Lung microvascular endothelial cell (primary cell): ENCODE measurements at regions not wholly inside any gene's neighbourhood (a gene's known extent, or its start where the extent isn't known, plus 50 kb on each side); places are given as distances from the start of the nearest gene placed in this dataset.
A peak's percentile ranks its signal among the peaks of the same experiment; 100 is the strongest.
"Not testable (repeated sequence)": the region's sequence is repeated elsewhere in the genome, so short reads cannot be mapped to it uniquely, and the experiment has no call there.

Experiments
- DNase-seq, 2 donors: peaks; one replicate each; pipeline versions ENCODE4 v3.0.0 to v3.0.0-alpha.2; 2010; ENCODE audit warnings: low read depth in 2 of 2

DNA sequence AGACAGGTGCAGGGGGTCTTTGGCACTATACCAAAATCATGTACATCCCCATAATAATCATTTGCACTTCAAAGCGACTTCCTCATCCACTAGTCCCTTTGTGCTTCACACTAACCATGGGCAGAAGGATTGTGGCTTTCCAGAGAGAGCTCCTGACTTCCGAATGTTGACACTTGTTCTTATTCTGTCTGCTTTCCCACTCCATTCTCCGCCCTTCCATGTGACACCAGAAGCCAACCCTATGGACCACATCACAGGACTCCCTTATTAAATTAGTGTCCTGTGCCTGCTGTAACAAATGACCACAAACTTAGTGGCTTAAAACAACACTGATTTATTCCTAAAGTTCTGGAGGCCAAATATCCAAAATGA is 91.6 kb downstream of the CMC2 start:
- DNase-seq, result no peak

DNA sequence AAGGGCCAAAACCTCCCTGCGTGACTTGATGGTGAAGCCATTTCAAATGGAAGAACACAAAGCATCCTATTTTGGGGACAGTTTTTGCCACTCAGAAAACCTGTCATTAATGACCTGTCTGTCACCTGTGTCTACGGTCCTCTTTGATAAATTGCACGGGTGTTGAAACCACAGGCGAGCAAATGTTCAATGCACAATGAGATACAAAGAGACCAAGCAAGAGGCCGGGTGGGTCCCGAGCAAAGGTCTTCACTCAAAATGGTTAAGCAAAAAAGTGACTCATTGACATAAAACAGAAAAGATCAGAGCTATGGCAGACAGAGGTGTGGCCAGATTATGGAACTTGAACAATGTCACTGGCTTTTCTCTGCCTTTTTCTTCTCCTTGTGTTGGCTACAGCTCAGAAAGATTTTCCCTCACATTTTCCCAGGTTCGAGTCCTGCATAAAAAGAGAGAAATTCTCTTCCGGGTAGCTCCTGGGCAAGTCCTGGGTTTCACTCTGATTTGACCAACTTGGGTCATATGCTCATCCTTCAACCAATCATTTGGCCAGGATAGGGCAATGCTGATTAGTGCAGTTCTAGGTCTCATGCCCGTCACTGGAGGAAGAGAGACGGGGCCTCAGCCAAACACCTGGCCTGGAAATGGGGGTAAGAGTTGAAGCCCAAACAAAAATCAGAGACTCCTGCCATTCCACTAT is 92.2 kb downstream of the CMC2 start:
- DNase-seq, result no peak

DNA sequence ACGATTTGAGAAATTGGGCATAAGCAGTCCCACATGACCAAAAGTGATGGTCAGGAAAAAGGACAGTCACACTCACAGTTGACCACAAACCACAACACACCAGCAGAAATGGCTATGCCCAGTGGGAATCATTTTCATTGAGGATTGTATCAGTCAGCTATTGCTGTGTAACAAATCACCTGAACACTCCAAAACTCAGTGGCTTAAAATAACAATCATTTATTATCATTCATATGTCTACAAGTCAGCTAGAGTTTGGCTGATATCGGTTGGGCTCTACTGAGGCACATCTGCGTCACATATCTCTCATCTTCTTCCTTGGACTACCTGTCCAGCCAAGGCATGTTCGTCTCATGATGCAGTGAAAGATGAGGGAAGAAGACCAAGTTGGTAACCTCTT is 93.3 kb downstream of the CMC2 start:
- DNase-seq, result no peak

DNA sequence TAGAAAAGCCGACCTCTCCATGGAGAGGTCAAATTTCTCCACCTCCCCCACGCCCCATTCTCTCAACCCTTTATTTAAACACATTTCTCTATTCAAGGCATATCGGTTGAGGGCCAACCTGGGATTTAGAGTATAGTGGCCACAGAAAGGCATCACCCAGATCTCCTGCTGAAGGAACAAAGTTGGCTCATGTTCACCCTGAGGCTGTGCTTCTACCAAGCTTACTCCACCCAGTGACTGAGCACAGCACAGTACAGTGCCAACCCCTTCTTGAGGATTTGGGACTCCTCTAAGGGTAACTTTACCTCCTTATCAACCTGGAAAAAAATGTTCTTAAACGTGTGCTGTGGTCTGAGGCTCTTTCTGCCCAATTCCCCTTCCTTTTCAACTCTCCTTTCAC is 94.0 kb downstream of the CMC2 start:
- no peak for DNase-seq

DNA sequence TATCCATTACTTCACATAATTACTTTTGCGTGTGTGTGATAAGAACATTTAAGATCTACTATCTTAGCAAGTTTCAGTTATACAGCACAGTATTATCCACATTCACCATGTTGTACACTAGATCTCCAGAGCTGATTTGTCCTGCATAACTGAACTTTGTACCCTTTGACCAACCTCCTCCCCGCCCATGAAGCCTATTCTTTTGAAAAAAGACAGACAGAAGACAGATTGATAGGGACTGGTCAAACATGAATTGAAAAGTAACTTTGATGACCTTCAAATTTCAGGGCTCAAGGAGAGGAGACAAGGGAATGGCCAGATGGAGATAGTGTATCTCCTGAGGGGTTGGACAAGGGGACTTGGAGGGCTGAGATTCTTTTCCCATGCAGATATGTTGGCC is 96.3 kb downstream of the CMC2 start:
- DNase-seq, result no peak

DNA sequence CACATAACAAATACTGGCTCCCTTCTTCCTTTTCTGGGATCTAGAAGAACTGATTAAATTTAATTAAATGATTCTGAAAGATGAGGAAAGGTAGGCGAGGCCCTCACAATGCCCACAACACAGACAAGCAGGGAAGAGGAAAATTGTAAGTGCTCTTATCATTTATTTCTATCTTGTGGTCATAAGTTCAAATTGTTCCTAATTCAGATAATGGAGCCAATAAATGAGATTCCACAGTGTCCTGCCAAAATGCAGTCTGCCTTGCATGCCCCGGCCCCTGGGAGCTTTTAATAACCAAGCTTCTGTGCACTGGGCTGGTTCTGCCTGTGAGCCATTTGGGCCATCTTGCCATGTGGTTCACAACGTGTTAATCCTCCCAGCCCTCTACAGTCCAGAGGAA is 97.0 kb downstream of the CMC2 start:
- no peak for DNase-seq

DNA sequence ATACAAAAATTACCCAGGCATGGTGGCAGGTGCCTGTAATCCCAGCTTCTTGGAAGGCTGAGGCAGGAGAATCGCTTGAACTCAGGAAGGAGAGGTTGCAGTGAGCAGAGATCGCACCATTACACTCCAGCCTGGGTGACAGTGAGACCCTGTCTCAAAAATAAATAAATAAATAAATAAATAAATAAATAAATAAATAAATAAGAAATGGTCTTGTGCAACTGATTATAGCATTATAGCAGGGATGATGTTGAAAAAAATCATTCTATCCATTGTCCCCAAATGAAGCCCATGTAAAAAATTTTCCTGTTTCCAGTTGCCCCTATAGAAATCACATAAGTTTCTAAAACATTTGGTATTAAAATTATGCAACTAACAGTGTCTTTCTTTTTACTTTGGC is 100.5 kb downstream of the CMC2 start:
- DNase-seq, result not testable (repeated sequence)

DNA sequence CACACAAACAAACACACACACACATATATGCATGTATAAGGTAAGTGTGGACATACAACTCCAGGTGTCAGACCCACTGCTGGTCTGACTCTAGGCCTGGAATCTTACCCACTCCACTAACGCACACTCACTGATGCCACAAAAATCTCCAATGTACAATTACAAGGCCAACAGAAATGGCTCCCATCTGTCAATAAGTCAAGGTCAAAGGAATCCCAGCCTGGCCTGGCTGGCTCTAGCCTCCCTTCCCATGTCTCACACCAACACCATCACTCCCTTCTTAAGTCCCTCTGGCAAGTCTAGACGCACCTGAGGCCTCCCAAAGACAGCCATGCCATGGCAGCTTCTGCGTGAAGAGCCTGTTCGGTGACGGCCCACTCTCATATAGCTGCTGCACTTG is 99.2 kb upstream of the CDYL2 start:
- no peak for DNase-seq

DNA sequence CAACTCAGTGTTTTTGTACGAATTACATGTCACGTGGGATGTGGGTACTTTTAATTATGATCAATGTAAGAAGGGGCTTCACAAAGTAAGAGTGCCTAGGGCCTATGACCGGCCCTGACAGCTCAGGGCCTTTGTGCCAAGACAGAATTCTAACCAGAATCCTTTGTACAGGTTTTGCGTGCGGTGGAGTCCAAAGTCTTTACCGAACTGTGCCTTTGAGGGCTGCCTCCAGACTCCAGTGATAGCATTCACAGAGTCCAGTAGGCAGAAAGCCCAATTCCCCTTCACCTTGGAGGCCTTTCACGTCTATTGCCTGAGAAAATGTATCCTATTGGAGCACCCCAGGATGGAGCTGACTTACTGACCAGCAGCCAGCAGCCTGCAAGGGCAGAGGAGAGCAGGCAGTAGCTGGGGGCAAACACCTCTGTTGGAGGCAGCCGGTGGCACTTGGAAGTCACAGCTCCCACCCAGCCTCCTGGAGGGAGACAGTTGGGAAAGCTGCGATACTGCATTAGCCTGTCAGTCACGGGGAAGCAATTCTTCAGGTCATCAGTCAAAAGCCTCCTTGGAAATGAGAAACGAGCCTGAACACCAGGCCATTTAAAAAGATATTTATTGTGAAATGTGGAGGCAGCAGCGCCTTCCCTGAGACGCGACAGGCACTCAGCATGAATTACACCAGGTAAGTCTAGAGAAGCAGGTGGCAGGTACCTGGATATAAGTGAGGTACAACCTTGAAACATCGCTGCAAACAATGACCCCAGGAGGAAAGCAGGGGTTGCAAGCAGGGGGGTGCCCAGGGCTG is 98.1 kb upstream of the CDYL2 start:
- no peak for DNase-seq

DNA sequence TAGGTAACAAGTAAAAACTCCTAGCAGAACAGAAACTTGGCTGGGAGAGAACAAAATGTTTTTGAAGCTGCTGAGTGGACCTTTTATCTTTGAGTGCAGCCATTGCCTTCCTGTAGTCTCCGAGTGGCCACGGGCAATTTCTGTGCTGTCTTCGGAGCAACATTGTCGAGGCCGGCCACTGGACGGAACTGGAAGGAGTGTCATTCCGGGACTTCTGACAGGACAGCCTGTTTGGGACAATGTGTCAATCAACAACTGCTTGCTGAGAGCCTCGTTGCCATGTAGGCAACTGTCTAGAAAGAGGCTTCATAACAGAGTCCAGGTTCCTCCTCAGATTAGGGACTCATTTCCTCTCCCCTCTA is 96.2 kb upstream of the CDYL2 start:
- no peak for DNase-seq

DNA sequence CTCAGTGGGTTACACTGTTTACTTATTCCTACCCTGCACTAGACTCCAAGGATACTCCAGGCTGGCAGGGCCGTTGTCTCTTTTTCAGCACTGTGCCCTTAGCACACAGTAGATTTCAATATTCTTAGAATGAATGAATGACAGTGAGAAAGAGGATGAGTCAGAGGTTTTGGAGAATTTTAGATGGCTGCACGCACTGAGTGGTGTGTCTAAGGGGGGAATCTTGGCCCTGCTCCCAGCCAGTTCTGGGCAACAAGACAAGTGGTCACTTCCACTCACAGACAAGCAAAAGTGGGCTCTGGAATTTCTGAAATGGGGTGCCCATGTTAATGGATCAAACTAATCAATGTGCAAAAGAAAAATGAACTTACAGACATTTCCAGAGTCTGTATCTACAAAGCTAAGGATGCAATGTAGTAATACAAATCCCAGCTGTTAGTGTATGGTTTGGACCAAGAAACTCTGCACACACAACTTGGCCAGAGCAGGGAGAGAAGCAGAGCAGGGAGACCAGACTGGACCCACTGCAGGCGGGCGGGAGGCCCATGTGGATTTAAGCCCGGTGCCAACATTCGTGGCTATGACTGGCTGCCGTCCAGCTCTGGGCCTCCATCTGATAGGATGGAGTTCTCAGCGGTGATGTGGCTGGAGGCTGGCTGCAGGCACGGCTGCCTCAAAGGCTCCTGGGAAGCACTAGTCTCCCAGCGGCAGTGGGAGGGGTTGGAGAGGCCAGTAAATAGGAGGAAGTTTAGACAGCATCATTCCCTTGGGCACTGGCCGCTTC is 95.6 kb upstream of the CDYL2 start:
- DNase-seq, result peak; percentile 45 to 93

DNA sequence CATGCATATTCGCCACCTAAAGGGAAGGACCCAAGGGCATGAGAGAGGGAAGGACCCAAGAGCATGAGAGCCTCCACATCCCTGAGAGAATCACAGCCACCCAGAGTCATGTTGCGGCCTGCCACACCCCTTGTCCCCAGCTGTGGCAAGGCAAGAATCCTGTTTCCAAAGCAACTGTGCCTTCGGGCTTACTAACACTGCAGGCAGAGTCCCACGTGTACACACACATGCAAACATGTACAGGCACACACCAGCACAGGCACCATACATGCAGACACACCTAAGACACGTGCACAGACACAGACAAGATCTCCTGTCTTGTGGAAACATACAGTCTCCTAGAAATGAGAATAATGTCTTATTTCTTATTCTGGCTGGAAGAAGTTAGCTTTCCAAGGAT is 92.4 kb upstream of the CDYL2 start:
- DNase-seq, result no peak

DNA sequence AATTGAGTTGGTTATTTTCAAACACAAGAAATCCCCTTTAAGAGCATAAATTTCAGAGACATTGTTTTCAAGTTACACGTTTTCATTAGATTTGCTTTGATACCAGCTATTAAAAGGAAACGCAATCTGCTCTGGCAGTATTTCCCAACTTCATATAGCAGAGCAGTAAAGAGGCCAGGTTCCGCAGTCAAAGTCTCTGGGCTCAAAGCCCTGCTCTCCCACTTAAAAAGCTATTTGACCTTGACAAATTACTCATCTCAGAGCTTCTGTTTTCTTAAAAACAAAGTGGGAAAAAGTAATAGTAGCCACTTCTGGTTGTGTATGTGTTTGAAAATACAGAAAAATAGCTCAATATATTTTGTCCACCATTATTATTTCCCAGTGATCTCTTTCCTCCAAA is 89.7 kb upstream of the CDYL2 start:
- no peak for DNase-seq

DNA sequence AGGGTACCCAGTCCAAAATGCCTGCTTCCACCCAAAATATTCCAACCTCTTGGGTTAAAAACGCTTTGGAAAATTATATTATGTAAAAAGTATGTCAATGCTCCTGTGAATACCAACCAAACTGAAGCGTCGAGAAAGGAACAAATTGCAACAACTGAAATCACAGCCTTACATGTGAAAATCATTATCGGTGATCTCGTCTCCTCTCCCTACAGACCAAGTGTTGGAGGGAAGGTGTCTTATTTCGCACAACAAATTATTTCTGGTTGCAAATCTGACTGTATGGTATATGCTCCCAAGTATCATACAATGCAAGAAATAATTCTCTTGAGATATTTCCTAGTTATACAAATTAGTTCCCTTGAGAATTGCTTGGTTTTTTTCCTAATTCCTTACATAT is 89.3 kb upstream of the CDYL2 start:
- DNase-seq, result no peak

DNA sequence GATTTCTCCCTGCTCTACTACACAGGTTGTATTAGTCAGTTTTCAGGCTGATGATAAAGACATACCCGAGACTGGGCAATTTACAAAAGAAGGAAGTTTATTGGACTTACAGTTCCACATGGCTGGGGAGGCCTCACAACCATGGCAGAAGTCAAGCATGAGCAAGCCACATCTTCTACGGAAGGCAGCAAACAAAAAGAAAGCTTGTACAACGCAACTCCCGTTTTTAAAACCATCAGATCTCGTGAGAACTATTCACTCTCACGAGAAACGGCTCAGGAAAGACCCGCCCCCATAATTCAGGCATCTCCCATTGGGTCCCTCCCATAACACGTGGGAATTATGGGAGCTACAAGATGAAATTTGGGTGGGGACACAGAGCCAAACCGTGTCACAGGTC is 88.0 kb upstream of the CDYL2 start:
- not testable (repeated sequence) for DNase-seq

DNA sequence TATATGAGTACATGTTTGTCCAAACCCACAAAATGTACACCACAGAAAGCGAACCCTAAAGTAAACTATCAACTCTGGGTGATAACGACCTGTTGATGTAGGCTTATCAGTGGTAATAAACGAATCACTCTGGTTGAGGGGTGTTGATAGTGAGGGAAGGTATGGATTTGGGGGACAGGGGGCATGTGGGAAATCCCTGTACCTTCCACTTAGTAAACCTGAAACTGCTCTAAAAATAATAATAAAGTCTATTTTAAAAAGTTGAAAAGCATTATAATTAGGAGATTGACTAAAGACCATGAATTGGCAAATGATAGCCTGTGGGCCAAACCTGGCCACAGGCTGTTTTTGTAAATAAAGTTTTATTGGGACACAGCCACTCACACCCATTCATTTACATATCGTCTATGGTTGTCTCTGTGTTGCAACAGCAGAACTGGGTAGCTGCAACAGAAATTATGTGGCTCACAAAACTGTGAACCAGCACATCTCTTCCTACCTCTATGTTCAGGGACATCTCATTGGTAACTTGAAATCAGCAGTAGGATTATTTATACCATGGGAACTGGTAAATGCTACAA is 85.5 kb upstream of the CDYL2 start:
- no peak for DNase-seq

DNA sequence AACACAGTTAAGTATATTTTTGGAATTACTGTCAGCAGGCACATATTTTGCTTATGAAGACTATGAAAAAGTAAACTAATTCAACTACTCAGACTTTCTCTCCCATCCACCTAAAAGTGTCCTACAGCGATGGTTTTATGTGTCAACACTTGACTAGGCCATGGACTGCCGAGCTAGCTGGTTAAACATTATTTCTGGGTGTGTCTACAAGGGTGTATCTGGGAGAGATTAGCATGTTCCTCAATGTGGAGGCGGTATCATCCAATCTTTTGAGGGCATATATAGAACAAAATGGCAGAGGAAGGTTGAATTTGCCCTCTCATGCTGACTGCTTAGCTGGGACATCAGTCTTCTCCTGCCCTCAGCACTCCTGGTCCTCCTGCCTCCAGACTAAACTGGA is 82.7 kb upstream of the CDYL2 start:
- DNase-seq, result no peak

DNA sequence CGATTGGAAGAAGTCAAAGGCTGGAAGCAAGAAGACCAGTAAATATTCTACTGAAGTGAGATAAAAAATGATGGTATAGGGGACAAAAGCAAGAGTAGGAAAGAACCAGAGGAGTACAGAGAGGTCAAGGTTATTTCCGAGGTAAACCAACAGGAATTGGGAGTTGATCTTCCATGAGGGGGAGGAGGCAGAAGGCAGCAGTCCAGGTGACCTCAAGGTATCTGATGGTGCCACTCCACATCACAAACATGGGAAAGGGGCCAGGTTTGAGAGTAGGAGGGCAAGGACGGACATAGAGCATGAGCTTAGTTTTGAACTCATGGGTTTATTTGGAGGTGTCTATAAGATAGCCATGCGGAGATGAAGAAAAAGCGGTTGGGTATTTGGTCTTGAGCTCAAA is 79.4 kb upstream of the CDYL2 start:
- no peak for DNase-seq

DNA sequence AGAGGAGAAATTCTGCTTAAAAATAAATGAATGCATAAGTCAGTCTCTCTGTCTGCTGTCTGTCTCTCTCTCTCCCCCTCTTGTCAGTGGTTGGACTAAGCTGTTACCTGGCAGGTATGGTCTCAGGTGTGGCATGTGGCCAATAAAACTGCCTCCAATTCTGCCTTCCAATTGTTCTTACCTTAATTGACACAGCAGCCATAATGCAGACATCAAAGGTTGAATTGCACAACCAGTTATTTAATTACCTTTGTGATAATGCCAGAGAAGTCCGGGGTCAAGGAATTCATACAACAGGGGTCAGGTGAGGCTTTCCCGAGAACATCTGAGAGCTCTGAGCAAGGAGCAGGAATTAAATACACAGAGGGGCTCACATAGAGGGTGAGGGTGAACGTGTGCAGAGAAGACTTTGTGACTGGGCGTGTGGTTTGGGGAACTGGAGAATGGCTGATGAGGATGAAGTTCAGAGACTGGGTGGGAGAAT is 78.8 kb upstream of the CDYL2 start:
- no peak for DNase-seq

DNA sequence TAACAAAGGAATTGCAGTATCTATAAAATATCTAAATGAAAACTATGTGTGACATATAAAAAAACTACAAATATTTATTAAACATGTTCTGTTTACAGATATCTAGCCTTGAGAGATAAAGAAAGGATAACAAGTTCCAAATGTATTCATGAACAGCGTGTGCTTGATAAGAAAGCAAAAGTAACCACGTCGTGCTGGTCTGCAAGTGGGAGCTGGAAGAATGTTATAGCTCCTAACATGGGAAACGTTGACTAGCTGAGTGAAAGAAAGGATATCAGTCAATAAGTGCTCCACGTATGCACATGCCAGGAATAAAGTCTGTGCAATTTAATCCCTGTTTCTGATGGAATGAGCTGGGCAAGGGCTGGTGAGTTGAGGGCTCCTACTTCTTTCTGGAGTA is 71.2 kb upstream of the CDYL2 start:
- DNase-seq, result no peak

DNA sequence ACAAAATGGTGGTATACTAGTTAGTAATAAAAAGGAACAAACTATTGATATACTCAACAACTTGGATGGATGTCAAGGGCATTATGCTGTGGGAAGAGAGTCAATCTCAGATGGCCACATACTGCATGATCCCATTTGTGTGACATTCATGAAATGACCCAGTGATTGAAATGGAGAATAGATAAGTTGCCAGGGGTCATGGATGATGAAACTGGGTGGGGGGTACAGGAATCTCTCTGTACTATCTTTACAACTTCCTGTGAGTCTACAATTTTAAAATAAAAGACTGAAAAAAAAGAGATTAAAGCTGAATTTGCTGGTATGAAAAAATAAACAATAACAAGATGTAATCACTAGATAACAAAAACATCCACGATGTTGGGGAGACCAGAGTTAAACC is 70.5 kb upstream of the CDYL2 start:
- no peak for DNase-seq

DNA sequence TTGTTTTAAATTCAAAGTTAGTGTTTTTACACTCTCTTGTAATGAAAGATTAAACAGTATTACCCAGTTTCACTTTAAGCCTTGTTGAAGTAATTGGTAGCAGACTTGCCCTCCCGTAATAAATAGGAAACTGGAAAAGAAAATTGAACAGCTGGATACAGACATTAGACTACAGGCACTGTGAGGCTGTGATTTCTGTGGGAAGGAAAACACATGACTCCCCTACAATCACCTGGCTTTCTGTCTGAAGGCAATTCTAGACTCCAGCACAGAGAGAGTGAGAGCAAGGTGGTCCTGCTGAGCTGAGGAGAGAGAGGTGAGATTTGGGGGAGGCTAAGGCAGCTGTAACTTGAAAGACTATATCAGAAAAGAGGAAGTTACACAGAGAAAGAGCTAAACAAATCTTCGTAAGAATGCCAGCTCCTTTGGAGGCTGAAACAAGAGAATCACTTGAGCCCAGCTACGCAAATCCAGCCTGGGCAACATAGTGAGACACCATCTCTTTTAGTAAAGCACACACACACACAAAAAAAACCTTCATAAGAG is 57.8 kb upstream of the CDYL2 start:
- DNase-seq, result no peak
